ENCODE measurements at regions not wholly inside any gene's neighbourhood (a gene's known extent, or its start where the extent isn't known, plus 50 kb on each side); places are given as distances from the start of the nearest gene placed in this dataset.

DNA sequence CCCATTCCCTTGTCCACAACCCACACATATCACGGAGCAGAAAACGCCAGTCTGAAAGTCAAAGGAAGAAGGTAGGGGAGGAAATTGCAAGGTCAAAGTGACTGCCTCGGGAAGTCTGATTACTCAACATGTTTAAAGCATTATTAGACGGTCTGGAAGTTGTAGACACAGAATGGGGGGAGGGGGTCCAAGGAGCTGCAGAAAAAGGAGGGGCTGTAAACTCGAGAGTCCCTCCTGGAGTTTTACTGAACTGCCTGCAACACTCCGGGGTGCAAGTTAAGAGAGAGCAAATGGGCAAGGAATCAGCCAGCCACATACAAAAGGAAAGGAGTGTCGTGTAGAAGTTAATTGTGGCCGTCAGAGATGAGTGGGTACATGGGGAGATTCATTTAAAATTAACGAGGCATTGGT is 417.7 kb upstream of the JARID2 start:
- DNase-seq = no peak
- no peaks in the 10 kb centered on the region for H3K9me2 ChIP-seq (replicated peaks; ENCODE audit: insufficient read depth, low read length)
- no peaks in the 10 kb centered on the region for H3F3A ChIP-seq (ENCODE audit: insufficient read depth, low read length)
- H2AFZ ChIP-seq (ENCODE audit: low read length) = no peak overlapping the region
- H3K9me3 ChIP-seq (replicated peaks; ENCODE audit: insufficient read depth, low read length) = no peaks in the 10 kb centered on the region
- H3K9ac ChIP-seq (ENCODE audit: low read length) = no peak overlapping the region
- no peak for TF ChIP-seq EZH2phosphoT487 (IDR thresholded peaks at IDR 0.05; ENCODE audit: low read length)
- TF ChIP-seq, protein P1, sequence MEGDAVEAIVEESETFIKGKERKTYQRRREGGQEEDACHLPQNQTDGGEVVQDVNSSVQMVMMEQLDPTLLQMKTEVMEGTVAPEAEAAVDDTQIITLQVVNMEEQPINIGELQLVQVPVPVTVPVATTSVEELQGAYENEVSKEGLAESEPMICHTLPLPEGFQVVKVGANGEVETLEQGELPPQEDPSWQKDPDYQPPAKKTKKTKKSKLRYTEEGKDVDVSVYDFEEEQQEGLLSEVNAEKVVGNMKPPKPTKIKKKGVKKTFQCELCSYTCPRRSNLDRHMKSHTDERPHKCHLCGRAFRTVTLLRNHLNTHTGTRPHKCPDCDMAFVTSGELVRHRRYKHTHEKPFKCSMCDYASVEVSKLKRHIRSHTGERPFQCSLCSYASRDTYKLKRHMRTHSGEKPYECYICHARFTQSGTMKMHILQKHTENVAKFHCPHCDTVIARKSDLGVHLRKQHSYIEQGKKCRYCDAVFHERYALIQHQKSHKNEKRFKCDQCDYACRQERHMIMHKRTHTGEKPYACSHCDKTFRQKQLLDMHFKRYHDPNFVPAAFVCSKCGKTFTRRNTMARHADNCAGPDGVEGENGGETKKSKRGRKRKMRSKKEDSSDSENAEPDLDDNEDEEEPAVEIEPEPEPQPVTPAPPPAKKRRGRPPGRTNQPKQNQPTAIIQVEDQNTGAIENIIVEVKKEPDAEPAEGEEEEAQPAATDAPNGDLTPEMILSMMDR (IDR thresholded peaks at IDR 0.05; ENCODE audit: low read length) = no peak
- no peak for TF ChIP-seq EZH2 (optimal IDR thresholded peaks at IDR 0.05; ENCODE audit: low read depth, low read length)
- H4K20me1 ChIP-seq (ENCODE audit: insufficient read depth, low read length) = no peaks in the 10 kb centered on the region
- no peaks in the 10 kb centered on the region for H3K4me1 ChIP-seq (ENCODE audit: low read length)
- no peak overlapping the region for H3K27ac ChIP-seq (ENCODE audit: low read length)
- H3K79me2 ChIP-seq (ENCODE audit: low read length) = no peaks in the 10 kb centered on the region
- H3K36me3 ChIP-seq (replicated peaks; ENCODE audit: insufficient read depth, low read length) = no peaks in the 10 kb centered on the region
- no peak overlapping the region for H3K4me2 ChIP-seq (ENCODE audit: low read depth, low read length)
- H3K27me3 ChIP-seq (replicated peaks; ENCODE audit: insufficient read depth, low read length) = no peaks in the 10 kb centered on the region
- H3K4me3 ChIP-seq (ENCODE audit: low read length) = no peak overlapping the region

DNA sequence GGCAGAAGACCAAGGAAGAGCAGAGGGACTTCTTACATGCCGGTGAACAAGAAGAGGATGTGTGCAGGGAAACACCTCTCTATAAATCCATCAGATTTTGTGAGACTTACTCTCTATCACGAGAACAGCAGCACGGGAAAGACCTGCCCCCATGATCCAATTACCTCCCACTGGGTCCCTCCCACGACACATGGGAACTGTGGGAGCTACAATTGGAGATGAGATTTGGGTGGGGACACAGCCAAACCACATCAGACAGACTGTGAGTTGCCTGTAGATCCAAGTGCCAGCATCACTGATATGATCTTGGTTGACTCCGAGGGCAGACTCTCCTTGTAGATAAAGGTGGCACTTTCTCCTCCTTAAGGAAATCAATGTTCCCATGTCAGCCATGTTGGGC is 414.8 kb upstream of the JARID2 start:
- TF ChIP-seq EZH2phosphoT487 (IDR thresholded peaks at IDR 0.05; ENCODE audit: low read length) = no peak
- Histone ChIP-seq H3F3A (ENCODE audit: insufficient read depth, low read length) (no peaks in the 10 kb centered on the region), H2AFZ (ENCODE audit: low read length) (no peak overlapping the region), H3K27ac (ENCODE audit: low read length) (no peak overlapping the region), H3K4me1 (ENCODE audit: low read length) (peaks cover 6% of the 10 kb centered on the region; the same call in 1 of the 2 replicates), H3K9me3 (replicated peaks; ENCODE audit: insufficient read depth, low read length) (no peaks in the 10 kb centered on the region), H3K9ac (ENCODE audit: low read length) (no peak overlapping the region), H3K9me2 (replicated peaks; ENCODE audit: insufficient read depth, low read length) (no peaks in the 10 kb centered on the region), H3K79me2 (ENCODE audit: low read length) (no peaks in the 10 kb centered on the region), H3K27me3 (replicated peaks; ENCODE audit: insufficient read depth, low read length) (no peaks in the 10 kb centered on the region), H4K20me1 (ENCODE audit: insufficient read depth, low read length) (no peaks in the 10 kb centered on the region), H3K4me2 (ENCODE audit: low read depth, low read length) (no peak overlapping the region), H3K36me3 (replicated peaks; ENCODE audit: insufficient read depth, low read length) (no peaks in the 10 kb centered on the region), H3K4me3 (ENCODE audit: low read length) (no peak overlapping the region)
- no peak for DNase-seq

DNA sequence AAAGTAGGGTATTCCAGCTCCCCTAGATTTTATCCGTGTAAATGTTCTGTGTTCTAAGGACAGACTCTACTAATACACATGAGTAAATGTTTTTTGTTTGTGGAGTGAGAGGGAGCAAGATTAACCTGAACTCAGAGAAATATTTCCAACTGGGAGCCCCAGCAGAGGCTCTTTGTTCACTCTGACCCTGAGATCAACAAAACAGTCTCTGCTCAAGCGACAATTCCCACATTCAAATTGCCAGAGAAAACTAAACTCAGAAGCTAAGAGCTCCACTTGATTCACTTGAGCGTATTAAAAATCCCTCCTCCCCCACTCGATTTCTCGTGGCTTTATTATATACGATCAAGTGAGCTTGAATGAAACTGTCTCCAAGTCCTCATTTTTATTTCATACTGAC is 413.9 kb upstream of the JARID2 start:
- no peak overlapping the region for H3K27ac ChIP-seq (ENCODE audit: low read length)
- no peaks in the 10 kb centered on the region for H4K20me1 ChIP-seq (ENCODE audit: insufficient read depth, low read length)
- H3K9me2 ChIP-seq (replicated peaks; ENCODE audit: insufficient read depth, low read length) = no peaks in the 10 kb centered on the region
- DNase-seq = no peak
- no peak overlapping the region for H3K4me3 ChIP-seq (ENCODE audit: low read length)
- no peaks in the 10 kb centered on the region for H3K36me3 ChIP-seq (replicated peaks; ENCODE audit: insufficient read depth, low read length)
- no peak overlapping the region for H2AFZ ChIP-seq (ENCODE audit: low read length)
- H3K79me2 ChIP-seq (ENCODE audit: low read length) = no peaks in the 10 kb centered on the region
- H3K4me1 ChIP-seq (ENCODE audit: low read length) = peaks cover 6% of the 10 kb centered on the region; the same call in 1 of the 2 replicates
- TF ChIP-seq, protein P1 (IDR thresholded peaks at IDR 0.05; ENCODE audit: low read length) = no peak
- TF ChIP-seq EZH2phosphoT487 (IDR thresholded peaks at IDR 0.05; ENCODE audit: low read length) = no peak
- no peak for TF ChIP-seq EZH2 (optimal IDR thresholded peaks at IDR 0.05; ENCODE audit: low read depth, low read length)
- no peak overlapping the region for H3K9ac ChIP-seq (ENCODE audit: low read length)
- no peak overlapping the region for H3K4me2 ChIP-seq (ENCODE audit: low read depth, low read length)
- H3F3A ChIP-seq (ENCODE audit: insufficient read depth, low read length) = no peaks in the 10 kb centered on the region
- H3K9me3 ChIP-seq (replicated peaks; ENCODE audit: insufficient read depth, low read length) = no peaks in the 10 kb centered on the region
- no peaks in the 10 kb centered on the region for H3K27me3 ChIP-seq (replicated peaks; ENCODE audit: insufficient read depth, low read length)

DNA sequence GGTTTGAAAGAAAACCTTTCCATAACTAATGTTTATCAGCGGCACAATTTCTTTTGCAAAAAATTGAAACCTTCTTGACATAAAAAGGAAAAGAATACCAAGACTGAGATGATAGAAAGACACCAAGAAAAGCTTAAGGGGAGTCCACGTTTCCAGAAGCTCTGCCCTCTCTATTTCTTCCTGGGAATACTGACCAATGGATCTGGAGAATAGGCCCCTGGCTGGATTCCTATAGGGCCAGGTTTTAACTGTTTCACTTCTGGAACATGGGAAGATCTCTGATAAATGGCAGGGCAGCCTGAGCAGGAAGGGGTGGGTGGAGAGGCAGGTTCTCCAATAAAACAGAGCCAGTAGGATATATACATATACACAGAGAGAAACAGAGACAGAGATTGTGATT is 413.4 kb upstream of the JARID2 start:
- Histone ChIP-seq H3K4me1 (ENCODE audit: low read length) (peaks cover 6% of the 10 kb centered on the region; the same call in 1 of the 2 replicates), H3K9me3 (replicated peaks; ENCODE audit: insufficient read depth, low read length) (no peaks in the 10 kb centered on the region), H3K4me3 (ENCODE audit: low read length) (no peak overlapping the region), H2AFZ (ENCODE audit: low read length) (no peak overlapping the region), H3K9me2 (replicated peaks; ENCODE audit: insufficient read depth, low read length) (no peaks in the 10 kb centered on the region), H3K9ac (ENCODE audit: low read length) (no peak overlapping the region), H3K27ac (ENCODE audit: low read length) (no peak overlapping the region), H4K20me1 (ENCODE audit: insufficient read depth, low read length) (no peaks in the 10 kb centered on the region), H3K27me3 (replicated peaks; ENCODE audit: insufficient read depth, low read length) (no peaks in the 10 kb centered on the region), H3K79me2 (ENCODE audit: low read length) (no peaks in the 10 kb centered on the region), H3K36me3 (replicated peaks; ENCODE audit: insufficient read depth, low read length) (no peaks in the 10 kb centered on the region), H3F3A (ENCODE audit: insufficient read depth, low read length) (no peaks in the 10 kb centered on the region), H3K4me2 (ENCODE audit: low read depth, low read length) (no peak overlapping the region)
- TF ChIP-seq, protein P1 (IDR thresholded peaks at IDR 0.05; ENCODE audit: low read length) = no peak
- TF ChIP-seq EZH2 (optimal IDR thresholded peaks at IDR 0.05; ENCODE audit: low read depth, low read length) (no peak), EZH2phosphoT487 (IDR thresholded peaks at IDR 0.05; ENCODE audit: low read length) (no peak)
- no peak for DNase-seq

All from MM.1S (cell line).